Osteoblast (primary cell): ENCODE measurements at regions not wholly inside any gene's neighbourhood (a gene's known extent, or its start where the extent isn't known, plus 50 kb on each side); places are given as distances from the start of the nearest gene placed in this dataset.

ENCODE experiments used
- DNase-seq: peaks from one replicate; pipeline ENCODE4 v3.0.0; 2011; ENCODE audit warnings: low spot score, mixed read lengths; ENCODE audit not compliant: insufficient read length; ENCODE audit errors: missing footprints
- H2AFZ ChIP-seq: 2 replicates; pipeline ENCODE4 v1.6.0; 2011; ENCODE audit warnings: mild to moderate bottlenecking, low read length
- H3K27ac ChIP-seq: 2 replicates; pipeline ENCODE4 v1.5.1; 2011; ENCODE audit warnings: mild to moderate bottlenecking, low read depth, low read length, moderate library complexity
- H3K27me3 ChIP-seq: 2 replicates; pipeline ENCODE4 v1.6.0; 2012; ENCODE audit warnings: mild to moderate bottlenecking, control low read depth, inconsistent platforms, low read length, moderate library complexity; ENCODE audit not compliant: insufficient read depth
- H3K36me3 ChIP-seq: 2 replicates; pipeline ENCODE4 v1.5.1; 2011; ENCODE audit warnings: mild to moderate bottlenecking, low read length, control low read depth, moderate library complexity; ENCODE audit not compliant: insufficient read depth
- H3K4me1 ChIP-seq: 2 replicates; pipeline ENCODE4 v1.5.1; 2011; ENCODE audit warnings: mild to moderate bottlenecking, low read length, control low read depth, moderate library complexity; ENCODE audit not compliant: insufficient read depth
- H3K4me2 ChIP-seq: 2 replicates; pipeline ENCODE4 v1.6.0; 2011; ENCODE audit warnings: mild to moderate bottlenecking, low read length; ENCODE audit not compliant: insufficient read depth
- H3K4me3 ChIP-seq: fragments of 200-600 bp; sonication (generic); 3 replicates; pipeline ENCODE4 v1.5.1; 2012; ENCODE audit warnings: mild to moderate bottlenecking, low read length, inconsistent platforms; ENCODE audit not compliant: insufficient read depth
- H3K79me2 ChIP-seq: 2 replicates; pipeline ENCODE4 v1.6.0; 2012; ENCODE audit warnings: mild to moderate bottlenecking, low read length, control low read depth, inconsistent platforms; ENCODE audit not compliant: insufficient read depth
- H3K9me3 ChIP-seq: 2 replicates; pipeline ENCODE4 v1.5.1; 2011; ENCODE audit warnings: low read depth, low read length, control low read depth
- H4K20me1 ChIP-seq: 2 replicates; pipeline ENCODE4 v1.6.0; 2012; ENCODE audit warnings: mild to moderate bottlenecking, low read length, control low read depth; ENCODE audit not compliant: insufficient read depth
- TF ChIP-seq, protein P1 (sequence below): IDR thresholded peaks from 2 replicates; pipeline ENCODE4 v1.5.1; 2011; ENCODE audit warnings: mild to moderate bottlenecking, low read depth, low read length, moderate library complexity; ENCODE audit errors: extremely low read depth

GRCh38 chr4:4779486-4779885 is 80.0 kb upstream of the MSX1 start:
- Histone ChIP-seq H3K27ac (no peak overlapping the region), H3K36me3 (no peaks in the 10 kb centered on the region), H3K4me1 (peaks cover 23% of the 10 kb centered on the region), H3K4me3 (no peak overlapping the region), H3K27me3 (no peaks in the 10 kb centered on the region), H4K20me1 (no peaks in the 10 kb centered on the region), H3K79me2 (no peaks in the 10 kb centered on the region), H3K9me3 (no peaks in the 10 kb centered on the region), H3K4me2 (no peak overlapping the region), H2AFZ (no peak overlapping the region)
- TF ChIP-seq, protein P1, sequence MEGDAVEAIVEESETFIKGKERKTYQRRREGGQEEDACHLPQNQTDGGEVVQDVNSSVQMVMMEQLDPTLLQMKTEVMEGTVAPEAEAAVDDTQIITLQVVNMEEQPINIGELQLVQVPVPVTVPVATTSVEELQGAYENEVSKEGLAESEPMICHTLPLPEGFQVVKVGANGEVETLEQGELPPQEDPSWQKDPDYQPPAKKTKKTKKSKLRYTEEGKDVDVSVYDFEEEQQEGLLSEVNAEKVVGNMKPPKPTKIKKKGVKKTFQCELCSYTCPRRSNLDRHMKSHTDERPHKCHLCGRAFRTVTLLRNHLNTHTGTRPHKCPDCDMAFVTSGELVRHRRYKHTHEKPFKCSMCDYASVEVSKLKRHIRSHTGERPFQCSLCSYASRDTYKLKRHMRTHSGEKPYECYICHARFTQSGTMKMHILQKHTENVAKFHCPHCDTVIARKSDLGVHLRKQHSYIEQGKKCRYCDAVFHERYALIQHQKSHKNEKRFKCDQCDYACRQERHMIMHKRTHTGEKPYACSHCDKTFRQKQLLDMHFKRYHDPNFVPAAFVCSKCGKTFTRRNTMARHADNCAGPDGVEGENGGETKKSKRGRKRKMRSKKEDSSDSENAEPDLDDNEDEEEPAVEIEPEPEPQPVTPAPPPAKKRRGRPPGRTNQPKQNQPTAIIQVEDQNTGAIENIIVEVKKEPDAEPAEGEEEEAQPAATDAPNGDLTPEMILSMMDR, result no peak
- DNase-seq, result no peak

- TF ChIP-seq, protein P1, result no peak
- H3K4me2 ChIP-seq, result no peak overlapping the region
- no peak overlapping the region for H3K4me3 ChIP-seq
- no peak overlapping the region for H3K27ac ChIP-seq
- no peaks in the 10 kb centered on the region for H3K79me2 ChIP-seq
- H3K4me1 ChIP-seq, result peaks cover 23% of the 10 kb centered on the region
- DNase-seq, result no peak
- no peaks in the 10 kb centered on the region for H4K20me1 ChIP-seq
- H3K27me3 ChIP-seq, result no peaks in the 10 kb centered on the region
- no peak overlapping the region for H2AFZ ChIP-seq
- no peaks in the 10 kb centered on the region for H3K36me3 ChIP-seq
- H3K9me3 ChIP-seq, result no peaks in the 10 kb centered on the region
These were observed 80.4 kb upstream of the MSX1 start for GRCh38 chr4:4779054-4779453.

GRCh38 chr4:4778554-4778953 is 80.9 kb upstream of the MSX1 start:
- Histone ChIP-seq H3K4me1 (peaks cover 23% of the 10 kb centered on the region), H3K4me2 (no peak overlapping the region), H3K9me3 (no peaks in the 10 kb centered on the region), H2AFZ (no peak overlapping the region), H4K20me1 (no peaks in the 10 kb centered on the region), H3K27ac (no peak overlapping the region), H3K36me3 (no peaks in the 10 kb centered on the region), H3K79me2 (no peaks in the 10 kb centered on the region), H3K27me3 (no peaks in the 10 kb centered on the region), H3K4me3 (no peak overlapping the region)
- TF ChIP-seq, protein P1, result no peak
- DNase-seq, result no peak

DNA sequence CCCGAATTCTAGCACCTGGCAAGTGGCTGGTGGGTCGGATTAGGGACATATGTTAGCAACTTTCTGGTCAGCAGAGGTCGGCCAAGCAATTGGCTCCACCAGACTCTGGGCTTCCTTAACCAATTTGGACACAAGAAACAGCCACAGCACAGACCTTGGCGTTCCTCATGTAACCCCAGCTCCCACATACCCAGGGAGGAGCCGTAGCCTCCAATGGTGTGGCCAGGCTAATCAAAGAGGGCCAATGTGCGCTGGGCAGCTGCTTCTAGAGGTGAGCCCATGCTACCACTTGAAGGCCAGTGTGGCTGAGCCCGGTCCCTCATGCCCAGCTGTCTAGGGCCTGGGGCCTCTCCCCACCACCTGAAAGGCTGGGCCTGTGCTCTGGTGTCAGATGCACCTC is 82.5 kb upstream of the MSX1 start:
- Histone ChIP-seq H3K4me2 (no peak overlapping the region), H3K27me3 (no peaks in the 10 kb centered on the region), H3K79me2 (no peaks in the 10 kb centered on the region), H3K4me1 (peaks cover 14% of the 10 kb centered on the region), H3K36me3 (no peaks in the 10 kb centered on the region), H3K27ac (no peak overlapping the region), H2AFZ (no peak overlapping the region), H4K20me1 (no peaks in the 10 kb centered on the region), H3K9me3 (no peaks in the 10 kb centered on the region), H3K4me3 (no peak overlapping the region)
- DNase-seq, result no peak
- TF ChIP-seq, protein P1, result no peak
